ENCODE measurements at regions not wholly inside any gene's neighbourhood (a gene's known extent, or its start where the extent isn't known, plus 50 kb on each side); places are given as distances from the start of the nearest gene placed in this dataset.
A peak's percentile ranks its signal among the peaks of the same experiment; 100 is the strongest.

GRCh38 chr10:94183666-94184264 is 179.0 kb downstream of the NOC3L start:
- peak in 1 of 2 experiments; percentile 33 for DNase-seq (ENCODE audit: low read depth in 1 of 2, low spot score in 1 of 2)
- Histone ChIP-seq H3K27ac (peak overlapping the region in 1 of 2 experiments; percentile 56; a peak in 2 of 6 replicates), H3K4me1 (peaks cover 14% of the 10 kb centered on the region), H3K9me3 (no peaks in the 10 kb centered on the region), H3K4me2 (peak overlapping the region; percentile 23; the same call in 2 of the 3 replicates), H3K4me3 (no peak overlapping the region)
- 61% methylated on average over 7 of the region's 7 CpGs for WGBS (ENCODE audit: missing lambda C conversion rate)
- no peak for FAIRE-seq
- no peak for TF ChIP-seq MAFK (IDR thresholded peaks at IDR 0.05; ENCODE audit: partially characterized antibody)
- no peak for TF ChIP-seq HOXA7 (CRISPR knock-in tag; IDR thresholded peaks at IDR 0.05)
- TF ChIP-seq, protein P1, sequence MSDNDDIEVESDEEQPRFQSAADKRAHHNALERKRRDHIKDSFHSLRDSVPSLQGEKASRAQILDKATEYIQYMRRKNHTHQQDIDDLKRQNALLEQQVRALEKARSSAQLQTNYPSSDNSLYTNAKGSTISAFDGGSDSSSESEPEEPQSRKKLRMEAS (IDR thresholded peaks at IDR 0.05), result peak; percentile 25; the same call in 1 of the 2 replicates
- peak; percentile 54 to 80; a peak in 5 of 6 replicates for ATAC-seq
- ChIA-PET CTCF (interaction anchor here (0.5 to 1.7 kb wide), 4 partner anchors 17 to 325 kb away, joined by 4 read pairs; no protein-coding TSS in a partner anchor), POLR2A (interaction anchor here (1.5 kb wide), 1 partner anchor 18 kb away, joined by 3 read pairs; no protein-coding TSS in a partner anchor)

GRCh38 chr10:94186722-94187121 is 176.0 kb downstream of the NOC3L start:
- Histone ChIP-seq H3K9me3 (no peaks in the 10 kb centered on the region), H3K27ac (no peak overlapping the region), H3K4me1 (peaks cover 13% of the 10 kb centered on the region), H3K4me2 (no peak overlapping the region), H3K4me3 (no peak overlapping the region)
- DNase-seq (ENCODE audit: low read depth in 1 of 2, low spot score in 1 of 2), result no peak
- ATAC-seq, result no peak
- WGBS (ENCODE audit: missing lambda C conversion rate), result 92% methylated on average over 2 of the region's 2 CpGs
- CTCF ChIA-PET, result no interaction called here
- FAIRE-seq, result no peak
- POLR2A ChIA-PET, result no interaction called here
- no peak for TF ChIP-seq RNF2 (IDR thresholded peaks at IDR 0.05; ENCODE audit: borderline replicate concordance, low read depth)
- no peak for TF ChIP-seq EHF (CRISPR knock-in tag; IDR thresholded peaks at IDR 0.05)
- TF ChIP-seq FOXS1 (CRISPR knock-in tag; IDR thresholded peaks at IDR 0.05), result no peak
- TF ChIP-seq ATOH8 (CRISPR knock-in tag; IDR thresholded peaks at IDR 0.05; ENCODE audit: low read depth), result no peak
- TF ChIP-seq JUN (IDR thresholded peaks at IDR 0.05), result no peak
- TF ChIP-seq, protein P2, sequence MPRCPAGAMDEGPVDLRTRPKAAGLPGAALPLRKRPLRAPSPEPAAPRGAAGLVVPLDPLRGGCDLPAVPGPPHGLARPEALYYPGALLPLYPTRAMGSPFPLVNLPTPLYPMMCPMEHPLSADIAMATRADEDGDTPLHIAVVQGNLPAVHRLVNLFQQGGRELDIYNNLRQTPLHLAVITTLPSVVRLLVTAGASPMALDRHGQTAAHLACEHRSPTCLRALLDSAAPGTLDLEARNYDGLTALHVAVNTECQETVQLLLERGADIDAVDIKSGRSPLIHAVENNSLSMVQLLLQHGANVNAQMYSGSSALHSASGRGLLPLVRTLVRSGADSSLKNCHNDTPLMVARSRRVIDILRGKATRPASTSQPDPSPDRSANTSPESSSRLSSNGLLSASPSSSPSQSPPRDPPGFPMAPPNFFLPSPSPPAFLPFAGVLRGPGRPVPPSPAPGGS (IDR thresholded peaks at IDR 0.05), result no peak
- no peak for TF ChIP-seq CBX2 (IDR thresholded peaks at IDR 0.05; ENCODE audit: borderline replicate concordance, low read depth)
- TF ChIP-seq RARB (CRISPR knock-in tag; IDR thresholded peaks at IDR 0.05), result no peak
- TF ChIP-seq GATA3 (IDR thresholded peaks at IDR 0.05; ENCODE audit: borderline replicate concordance), result no peak
- TF ChIP-seq, protein P1 (IDR thresholded peaks at IDR 0.05), result no peak
- TF ChIP-seq CBX8 (IDR thresholded peaks at IDR 0.05), result no peak

DNA sequence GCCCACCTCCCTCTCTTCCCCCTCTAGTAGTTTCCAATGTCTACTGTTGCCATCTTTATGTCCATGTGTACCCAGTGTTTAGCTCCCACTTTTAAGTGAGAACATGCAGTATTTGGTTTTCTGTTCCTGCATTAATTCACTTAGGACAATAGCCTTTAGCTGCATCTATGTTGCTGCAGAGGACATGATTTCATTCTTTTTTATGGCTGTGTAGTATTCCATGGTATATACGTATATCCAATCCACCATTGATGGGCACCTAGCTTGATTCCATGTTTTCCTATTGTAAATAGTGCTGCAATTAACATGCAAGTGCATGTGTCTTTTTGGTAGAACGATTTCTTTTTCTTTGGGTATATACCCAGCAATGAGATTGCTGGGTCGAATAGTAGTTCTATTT is 170.4 kb downstream of the NOC3L start:
- no peaks in the 10 kb centered on the region for H3K9me3 ChIP-seq
- ChIA-PET POLR2A (no interaction called here), CTCF (interaction anchor here (0.6 to 2.7 kb wide), 4 partner anchors 116 to 308 kb away, joined by 3 to 9 read pairs (median 3); no protein-coding TSS in a partner anchor)
- DNase-seq (ENCODE audit: low read depth in 1 of 2, low spot score in 1 of 2) (no peak), ATAC-seq (no peak), FAIRE-seq (no peak)
- no peak overlapping the region for H3K27ac ChIP-seq
- no peak overlapping the region for H3K4me3 ChIP-seq
- WGBS (ENCODE audit: missing lambda C conversion rate), result 75% methylated on average over 3 of the region's 3 CpGs
- peaks cover 18% of the 10 kb centered on the region for H3K4me1 ChIP-seq
- no peak for TF ChIP-seq EP300 (IDR thresholded peaks at IDR 0.05)
- TF ChIP-seq CHD2 (IDR thresholded peaks at IDR 0.05; ENCODE audit: low read length, partially characterized antibody), result no peak
- TF ChIP-seq HES2 (IDR thresholded peaks at IDR 0.05), result no peak
- no peak for TF ChIP-seq CBX8 (IDR thresholded peaks at IDR 0.05)
- TF ChIP-seq RFX5 (IDR thresholded peaks at IDR 0.05), result no peak
- TF ChIP-seq, protein P3, sequence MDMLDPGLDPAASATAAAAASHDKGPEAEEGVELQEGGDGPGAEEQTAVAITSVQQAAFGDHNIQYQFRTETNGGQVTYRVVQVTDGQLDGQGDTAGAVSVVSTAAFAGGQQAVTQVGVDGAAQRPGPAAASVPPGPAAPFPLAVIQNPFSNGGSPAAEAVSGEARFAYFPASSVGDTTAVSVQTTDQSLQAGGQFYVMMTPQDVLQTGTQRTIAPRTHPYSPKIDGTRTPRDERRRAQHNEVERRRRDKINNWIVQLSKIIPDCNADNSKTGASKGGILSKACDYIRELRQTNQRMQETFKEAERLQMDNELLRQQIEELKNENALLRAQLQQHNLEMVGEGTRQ (IDR thresholded peaks at IDR 0.05), result no peak
- no peak for TF ChIP-seq SMC3 (IDR thresholded peaks at IDR 0.05)
- TF ChIP-seq HOXA7 (CRISPR knock-in tag; IDR thresholded peaks at IDR 0.05), result no peak
- no peak for TF ChIP-seq PHF8 (IDR thresholded peaks at IDR 0.05; ENCODE audit: borderline replicate concordance, low read depth)
- no peak for TF ChIP-seq NPAS2 (CRISPR knock-in tag; IDR thresholded peaks at IDR 0.05; ENCODE audit: borderline replicate concordance)
- TF ChIP-seq FOXS1 (CRISPR knock-in tag; IDR thresholded peaks at IDR 0.05), result no peak
- no peak for TF ChIP-seq MYC (IDR thresholded peaks at IDR 0.05; ENCODE audit: borderline replicate concordance, low read length)
- no peak overlapping the region for H3K4me2 ChIP-seq

Measured in A549 (cell line).